NCI-H2081 treated with DMSO at 0.1 percent for 48 hours (cell line): ENCODE measurements at regions not wholly inside any gene's neighbourhood (a gene's known extent, or its start where the extent isn't known, plus 50 kb on each side); places are given as distances from the start of the nearest gene placed in this dataset.
"Not testable (repeated sequence)": the region's sequence is repeated elsewhere in the genome, so short reads cannot be mapped to it uniquely, and the experiment has no call there.

ENCODE experiments used
- DNase-seq: peaks from one replicate; lab custom pipeline; 2025; lab: John Stamatoyannopoulos, UW

- no peak for DNase-seq
Observed at GRCh38 chr13:50599046-50599445, 244.4 kb downstream of the DLEU7 start.

GRCh38 chr13:50599927-50600326 lies 243.6 kb downstream of the DLEU7 start:
- DNase-seq = no peak

- DNase-seq = no peak
Observed at GRCh38 chr13:50608370-50608769, 235.1 kb downstream of the DLEU7 start.

- DNase-seq = no peak
Observed at GRCh38 chr13:50609011-50609410, 234.5 kb downstream of the DLEU7 start.

- DNase-seq = no peak
Observed at GRCh38 chr13:50610238-50610637, 233.3 kb downstream of the DLEU7 start.

GRCh38 chr13:50611117-50611781 lies 232.2 kb downstream of the DLEU7 start:
- no peak for DNase-seq

- DNase-seq = no peak
Observed at GRCh38 chr13:50612717-50613116, 230.8 kb downstream of the DLEU7 start.

GRCh38 chr13:50613356-50613831 lies 230.1 kb downstream of the DLEU7 start:
- no peak for DNase-seq

- no peak for DNase-seq
Observed at GRCh38 chr13:50615234-50615633, 228.3 kb downstream of the DLEU7 start.

GRCh38 chr13:50616101-50616500 lies 227.4 kb downstream of the DLEU7 start:
- no peak for DNase-seq

GRCh38 chr13:50617134-50617721 lies 226.3 kb downstream of the DLEU7 start:
- no peak for DNase-seq

- no peak for DNase-seq
Observed at GRCh38 chr13:50618206-50618605, 225.3 kb downstream of the DLEU7 start.

GRCh38 chr13:50626101-50626547 lies 217.4 kb downstream of the DLEU7 start:
- DNase-seq = no peak

- no peak for DNase-seq
Observed at GRCh38 chr13:50627111-50627510, 216.4 kb downstream of the DLEU7 start.

GRCh38 chr13:50628512-50628911 lies 215.0 kb downstream of the DLEU7 start:
- DNase-seq = not testable (repeated sequence)

- DNase-seq = no peak
Observed at GRCh38 chr13:50629497-50629896, 214.0 kb downstream of the DLEU7 start.

- DNase-seq = no peak
Observed at GRCh38 chr13:50629966-50630365, 213.5 kb downstream of the DLEU7 start.

- DNase-seq = no peak
Observed at GRCh38 chr13:50631041-50631440, 212.5 kb downstream of the DLEU7 start.

- no peak for DNase-seq
Observed at GRCh38 chr13:50634339-50634738, 209.2 kb downstream of the DLEU7 start.

GRCh38 chr13:50635504-50635903 lies 208.0 kb downstream of the DLEU7 start:
- DNase-seq = no peak

GRCh38 chr13:50636007-50636704 lies 207.3 kb downstream of the DLEU7 start:
- no peak for DNase-seq

GRCh38 chr13:50643060-50643459 lies 200.4 kb downstream of the DLEU7 start:
- no peak for DNase-seq
